Fibroblast of lung (primary cell): ENCODE measurements at regions not wholly inside any gene's neighbourhood (a gene's known extent, or its start where the extent isn't known, plus 50 kb on each side); places are given as distances from the start of the nearest gene placed in this dataset.

ENCODE experiments used
- DNase-seq, 2 donors: peaks; one replicate each; pipeline versions ENCODE4 v3.0.0 to v3.0.0-alpha.2; 2010; ENCODE audit warnings: low read depth in 2 of 2
- H2AFZ ChIP-seq: 2 replicates; pipeline ENCODE4 v1.5.1; 2012; ENCODE audit warnings: low read length, control low read depth, inconsistent platforms
- H3K27ac ChIP-seq: 2 replicates; pipeline ENCODE4 v1.5.1; 2011; ENCODE audit warnings: low read length, control low read depth; ENCODE audit not compliant: insufficient read depth
- H3K27me3 ChIP-seq: 2 replicates; pipeline ENCODE4 v1.5.1; 2011; ENCODE audit warnings: mild to moderate bottlenecking, low read length; ENCODE audit not compliant: control insufficient read depth, insufficient read depth
- H3K36me3 ChIP-seq: 2 replicates; pipeline ENCODE4 v1.5.1; 2011; ENCODE audit warnings: low read length; ENCODE audit not compliant: control insufficient read depth, insufficient read depth
- H3K4me1 ChIP-seq: 2 replicates; pipeline ENCODE4 v1.5.1; 2011; ENCODE audit warnings: low read length; ENCODE audit not compliant: control insufficient read depth, insufficient read depth; ENCODE audit errors: extremely low read depth
- H3K4me2 ChIP-seq: 2 replicates; pipeline ENCODE4 v1.5.1; 2011; ENCODE audit warnings: low read length, control low read depth; ENCODE audit not compliant: insufficient read depth; ENCODE audit errors: extremely low read depth
- H3K4me3 ChIP-seq, 4 experiments: fragments of 200-600 bp in 1 of 4; sonication (generic) in 1 of 4; replicated peaks in 1 of 4; 2 replicates each; pipeline ENCODE4 v1.5.1; 2011 to 2016; ENCODE audit warnings: low read length in 4 of 4, low read depth in 3 of 4, mild to moderate bottlenecking in 3 of 4, control low read depth in 2 of 4, inconsistent platforms in 1 of 4, mixed read lengths in 1 of 4; ENCODE audit not compliant: insufficient read depth in 1 of 4; ENCODE audit errors: control extremely low read depth in 1 of 4
- H3K79me2 ChIP-seq: 2 replicates; pipeline ENCODE4 v1.5.1; 2012; ENCODE audit warnings: mild to moderate bottlenecking, low read length, inconsistent platforms; ENCODE audit not compliant: control insufficient read depth, insufficient read depth
- H3K9ac ChIP-seq: 2 replicates; pipeline ENCODE4 v1.5.1; 2011; ENCODE audit warnings: mild to moderate bottlenecking, low read length, control low read depth; ENCODE audit not compliant: insufficient read depth
- H3K9me3 ChIP-seq: 2 replicates; pipeline ENCODE4 v1.5.1; 2012; ENCODE audit warnings: low read depth, low read length; ENCODE audit not compliant: control insufficient read depth, insufficient read depth
- H4K20me1 ChIP-seq: 2 replicates; pipeline ENCODE4 v1.5.1; 2011; ENCODE audit warnings: low read length; ENCODE audit not compliant: control insufficient read depth, insufficient read depth; ENCODE audit errors: extremely low read depth
- EZH2 ChIP-seq: IDR thresholded peaks from 2 replicates; pipeline ENCODE4 v1.5.1; 2012; ENCODE audit warnings: low read length, control low read depth, mild to moderate bottlenecking; ENCODE audit errors: missing control alignments
- TF ChIP-seq, protein P1 (sequence below), 2 donors: IDR thresholded peaks in 1 of 2; conservative IDR thresholded peaks in 1 of 2; 1 replicate in 1 of 2; 2 replicates in 1 of 2; pipeline ENCODE4 v1.5.1; 2011 to 2012; ENCODE audit warnings: low read length in 2 of 2, control low read depth in 1 of 2, inconsistent platforms in 1 of 2, low read depth in 1 of 2, mild to moderate bottlenecking in 1 of 2

DNA sequence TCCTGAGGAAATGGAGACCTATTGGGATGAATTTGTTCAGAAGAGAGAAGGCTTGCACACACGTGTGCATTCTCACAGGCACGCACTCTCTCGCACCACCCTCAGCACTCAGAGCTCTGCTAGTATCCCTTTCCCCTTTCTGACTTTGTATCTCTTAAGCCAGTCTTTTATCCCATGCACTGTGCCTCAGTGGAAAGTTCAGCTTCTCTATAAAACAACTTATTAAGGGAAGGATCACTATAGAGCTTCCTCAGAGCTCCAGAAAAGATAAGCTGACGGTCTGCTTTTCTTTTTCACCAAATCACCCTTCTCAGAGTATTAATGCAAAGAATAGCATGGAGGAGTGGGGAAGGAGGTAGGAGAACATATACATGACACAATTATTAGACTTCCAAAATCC, 207.8 kb downstream of the ENC1 start:
- TF ChIP-seq, protein P1, sequence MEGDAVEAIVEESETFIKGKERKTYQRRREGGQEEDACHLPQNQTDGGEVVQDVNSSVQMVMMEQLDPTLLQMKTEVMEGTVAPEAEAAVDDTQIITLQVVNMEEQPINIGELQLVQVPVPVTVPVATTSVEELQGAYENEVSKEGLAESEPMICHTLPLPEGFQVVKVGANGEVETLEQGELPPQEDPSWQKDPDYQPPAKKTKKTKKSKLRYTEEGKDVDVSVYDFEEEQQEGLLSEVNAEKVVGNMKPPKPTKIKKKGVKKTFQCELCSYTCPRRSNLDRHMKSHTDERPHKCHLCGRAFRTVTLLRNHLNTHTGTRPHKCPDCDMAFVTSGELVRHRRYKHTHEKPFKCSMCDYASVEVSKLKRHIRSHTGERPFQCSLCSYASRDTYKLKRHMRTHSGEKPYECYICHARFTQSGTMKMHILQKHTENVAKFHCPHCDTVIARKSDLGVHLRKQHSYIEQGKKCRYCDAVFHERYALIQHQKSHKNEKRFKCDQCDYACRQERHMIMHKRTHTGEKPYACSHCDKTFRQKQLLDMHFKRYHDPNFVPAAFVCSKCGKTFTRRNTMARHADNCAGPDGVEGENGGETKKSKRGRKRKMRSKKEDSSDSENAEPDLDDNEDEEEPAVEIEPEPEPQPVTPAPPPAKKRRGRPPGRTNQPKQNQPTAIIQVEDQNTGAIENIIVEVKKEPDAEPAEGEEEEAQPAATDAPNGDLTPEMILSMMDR (conservative IDR thresholded peaks at IDR 0.05 in 1 of 2, IDR thresholded peaks at IDR 0.05 in 1 of 2; ENCODE audit: low read depth in 1 of 2, low read length in 2 of 2) = no peak
- no peak for TF ChIP-seq EZH2
- no peak overlapping the region for H2AFZ ChIP-seq
- no peaks in the 10 kb centered on the region for H3K36me3 ChIP-seq
- peaks cover 2% of the 10 kb centered on the region for H3K4me1 ChIP-seq
- no peaks in the 10 kb centered on the region for H3K79me2 ChIP-seq
- H3K27ac ChIP-seq = no peak overlapping the region
- H3K4me2 ChIP-seq = no peak overlapping the region
- no peak overlapping the region for H3K9ac ChIP-seq
- H3K27me3 ChIP-seq = no peaks in the 10 kb centered on the region
- DNase-seq = no peak
- no peaks in the 10 kb centered on the region for H4K20me1 ChIP-seq
- no peaks in the 10 kb centered on the region for H3K9me3 ChIP-seq
- H3K4me3 ChIP-seq = no peak overlapping the region

DNA sequence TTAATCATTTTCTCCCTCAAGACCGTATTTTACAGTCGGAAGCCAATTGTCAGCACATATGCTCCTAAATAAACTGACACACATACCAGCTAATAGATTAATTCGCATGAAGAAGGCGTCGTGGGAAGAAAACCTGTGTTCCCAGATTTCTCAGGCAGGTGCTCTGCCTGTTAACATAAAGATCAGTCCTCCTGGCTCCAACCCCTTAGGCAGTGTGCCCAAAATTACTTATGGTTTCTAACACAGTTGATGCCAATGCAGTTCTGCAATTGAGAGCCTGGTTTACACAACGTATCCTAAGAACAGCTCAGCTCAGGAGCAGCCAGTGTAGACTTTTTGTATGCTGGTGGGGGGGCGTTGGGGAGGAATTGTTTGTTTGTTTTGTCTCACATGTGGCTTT, 208.3 kb downstream of the ENC1 start:
- no peak overlapping the region for H3K4me3 ChIP-seq
- TF ChIP-seq, protein P1 (conservative IDR thresholded peaks at IDR 0.05 in 1 of 2, IDR thresholded peaks at IDR 0.05 in 1 of 2; ENCODE audit: low read depth in 1 of 2, low read length in 2 of 2) = no peak
- TF ChIP-seq EZH2 = no peak
- no peaks in the 10 kb centered on the region for H3K9me3 ChIP-seq
- H3K79me2 ChIP-seq = no peaks in the 10 kb centered on the region
- no peaks in the 10 kb centered on the region for H3K27me3 ChIP-seq
- H3K36me3 ChIP-seq = no peaks in the 10 kb centered on the region
- DNase-seq = peak in 1 of 2 donors; percentile 18
- no peak overlapping the region for H3K9ac ChIP-seq
- H4K20me1 ChIP-seq = no peaks in the 10 kb centered on the region
- no peak overlapping the region for H2AFZ ChIP-seq
- H3K4me2 ChIP-seq = no peak overlapping the region
- H3K27ac ChIP-seq = no peak overlapping the region
- peaks cover 2% of the 10 kb centered on the region for H3K4me1 ChIP-seq

DNA sequence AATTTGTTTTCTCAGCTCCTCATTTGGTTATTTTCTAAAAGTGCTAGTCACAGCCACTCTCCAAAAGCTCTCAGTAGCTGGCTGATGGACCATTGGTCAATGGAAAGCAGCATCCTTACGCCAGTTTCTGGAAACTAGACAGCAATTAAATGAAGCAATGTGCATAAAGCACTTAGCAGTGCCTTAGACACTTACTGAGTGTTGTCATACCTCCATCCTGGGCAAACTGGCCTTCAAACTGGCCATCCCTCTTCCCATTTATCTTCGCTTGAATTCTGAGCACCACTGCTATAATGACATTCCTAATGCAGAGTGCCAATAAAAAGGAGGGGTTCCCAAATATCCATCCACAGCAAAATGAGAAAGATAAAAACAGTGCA, 209.2 kb downstream of the ENC1 start:
- Histone ChIP-seq H3K79me2 (no peaks in the 10 kb centered on the region), H3K4me2 (no peak overlapping the region), H3K27me3 (no peaks in the 10 kb centered on the region), H3K9me3 (no peaks in the 10 kb centered on the region), H3K9ac (no peak overlapping the region), H4K20me1 (no peaks in the 10 kb centered on the region), H3K27ac (no peak overlapping the region), H2AFZ (no peak overlapping the region), H3K36me3 (no peaks in the 10 kb centered on the region), H3K4me1 (peaks cover 2% of the 10 kb centered on the region), H3K4me3 (no peak overlapping the region)
- DNase-seq = no peak
- no peak for TF ChIP-seq EZH2
- TF ChIP-seq, protein P1 (conservative IDR thresholded peaks at IDR 0.05 in 1 of 2, IDR thresholded peaks at IDR 0.05 in 1 of 2; ENCODE audit: low read depth in 1 of 2, low read length in 2 of 2) = no peak
